HL-60 (cell line): ENCODE measurements at regions not wholly inside any gene's neighbourhood (a gene's known extent, or its start where the extent isn't known, plus 50 kb on each side); places are given as distances from the start of the nearest gene placed in this dataset.

Experiments used
- DNase-seq, 2 experiments: peaks; one replicate each; pipeline ENCODE4 v3.0.0-alpha.2; 2010 to 2020; ENCODE audit warnings: low read depth in 1 of 2, low spot score in 1 of 2
- H3K27ac ChIP-seq: fragments of 250-450 bp; sonication (Bioruptor Pico); replicated peaks from 2 replicates; pipeline ENCODE4 v1.5.1; 2020; ENCODE audit warnings: mild to moderate bottlenecking, moderate library complexity
- H3K27me3 ChIP-seq: fragments of 250-450 bp; sonication (Bioruptor Pico); 2 replicates; pipeline ENCODE4 v1.5.1; 2021; ENCODE audit warnings: mild to moderate bottlenecking, moderate library complexity; ENCODE audit not compliant: insufficient read depth, poor library complexity, severe bottlenecking
- H3K4me3 ChIP-seq: replicated peaks from 2 replicates; pipeline ENCODE4 v1.5.1; 2011; ENCODE audit warnings: mild to moderate bottlenecking, control low read depth, low read length; ENCODE audit not compliant: insufficient read depth
- CTCF ChIP-seq: IDR thresholded peaks from one replicate; pipeline ENCODE4 v1.5.1; 2011; ENCODE audit warnings: low read length, control low read depth, inconsistent platforms; ENCODE audit not compliant: insufficient read depth
- GABPA ChIP-seq: IDR thresholded peaks from 2 replicates; pipeline ENCODE4 v1.6.1; 2012; ENCODE audit warnings: low read depth
- POLR2AphosphoS5 ChIP-seq: IDR thresholded peaks from 2 replicates; pipeline ENCODE4 v1.6.1; 2012; ENCODE audit warnings: low read depth
- REST ChIP-seq: IDR thresholded peaks from 2 replicates; pipeline ENCODE4 v1.6.1; 2012; ENCODE audit warnings: low read depth; ENCODE audit not compliant: insufficient replicate concordance
- SPI1 ChIP-seq: IDR thresholded peaks from 2 replicates; pipeline ENCODE4 v1.6.1; 2012; ENCODE audit warnings: low read depth, mild to moderate bottlenecking, borderline replicate concordance

DNA sequence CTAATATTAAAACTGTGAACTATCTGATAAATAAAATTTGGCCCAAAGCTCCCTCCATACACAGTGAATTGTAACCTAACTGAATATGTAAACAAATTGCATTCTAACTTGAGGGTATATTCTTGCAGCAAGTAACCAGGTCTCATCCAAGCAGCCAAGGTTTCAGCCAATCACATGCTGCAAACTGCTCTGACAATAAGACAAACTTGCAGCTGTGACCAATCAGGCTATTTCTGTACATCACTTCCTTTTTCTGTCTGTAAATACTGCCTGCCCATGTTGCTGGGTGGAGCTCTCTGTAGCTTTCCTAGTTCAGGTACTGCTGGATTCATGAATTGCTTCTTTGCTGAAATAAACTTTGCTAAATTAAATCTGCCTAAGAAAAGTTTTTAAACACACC lies 499.0 kb downstream of the GALC start:
- Histone ChIP-seq H3K27ac (no peak overlapping the region), H3K4me3 (no peak overlapping the region), H3K27me3 (no peaks in the 10 kb centered on the region)
- DNase-seq = no peak
- TF ChIP-seq CTCF = no peak
- TF ChIP-seq REST = no peak
- no peak for TF ChIP-seq POLR2AphosphoS5
- TF ChIP-seq GABPA = no peak
- TF ChIP-seq SPI1 = 0 out of 2 replicates have a peak, but pooled peaks have one; percentile 9

DNA sequence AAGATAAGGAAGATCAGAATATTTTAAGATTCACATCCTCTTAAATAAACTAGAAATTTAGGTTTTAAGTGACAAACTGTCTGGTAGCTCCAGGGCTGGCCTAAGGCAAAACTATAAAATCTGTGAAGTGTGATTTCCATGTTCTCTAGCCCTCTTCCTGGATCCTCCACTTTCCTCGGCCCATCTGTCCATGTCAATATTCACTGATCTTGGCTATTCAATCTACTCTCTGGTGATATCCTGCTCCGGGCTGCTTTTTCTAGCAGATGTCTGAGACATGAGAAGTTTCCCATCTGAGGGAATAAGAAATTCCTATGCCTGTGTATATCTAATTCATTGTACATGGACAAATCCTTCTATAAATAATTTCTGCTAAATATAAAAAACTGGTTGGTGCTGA lies 500.4 kb downstream of the GALC start:
- Histone ChIP-seq H3K27me3 (no peaks in the 10 kb centered on the region), H3K4me3 (no peak overlapping the region), H3K27ac (no peak overlapping the region)
- TF ChIP-seq POLR2AphosphoS5 (no peak), CTCF (no peak), SPI1 (no peak), GABPA (no peak), REST (no peak)
- DNase-seq = no peak

DNA sequence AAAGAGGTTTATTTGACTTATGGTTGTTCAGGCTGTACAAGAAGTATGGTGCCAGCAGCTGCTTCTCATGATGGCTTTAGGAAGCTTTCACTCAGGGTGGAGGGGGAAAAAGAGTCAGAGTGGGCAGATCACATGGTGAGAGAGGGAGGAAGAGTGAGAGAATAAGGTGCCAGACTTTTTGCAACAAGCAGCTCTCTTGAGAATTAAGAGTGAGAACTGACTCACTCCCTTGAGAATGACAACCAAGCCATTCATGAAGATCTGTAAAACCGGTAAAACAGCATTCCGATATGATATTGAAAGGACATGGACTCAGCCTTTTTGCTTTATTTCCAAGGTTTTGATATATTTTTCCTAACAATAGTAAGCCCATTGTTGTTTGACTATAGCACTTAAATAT lies 501.2 kb downstream of the GALC start:
- no peak for DNase-seq
- H3K27ac ChIP-seq = no peak overlapping the region
- TF ChIP-seq CTCF (no peak), GABPA (no peak), POLR2AphosphoS5 (no peak), SPI1 (no peak), REST (no peak)
- H3K27me3 ChIP-seq = no peaks in the 10 kb centered on the region
- no peak overlapping the region for H3K4me3 ChIP-seq
